Activated CD4-positive, alpha-beta T cell treated with anti-CD3 and anti-CD28 coated beads, Interleukin-2, amount 10 ng/mL, durations not matched to agents 24 days and 14 days (primary cell): ENCODE measurements at regions not wholly inside any gene's neighbourhood (a gene's known extent, or its start where the extent isn't known, plus 50 kb on each side); places are given as distances from the start of the nearest gene placed in this dataset.
"Not testable (repeated sequence)": the region's sequence is repeated elsewhere in the genome, so short reads cannot be mapped to it uniquely, and the experiment has no call there.

Experiments used
- DNase-seq: peaks from one replicate; pipeline ENCODE4 v3.0.0; 2022
- H3K27ac Mint-ChIP-seq: one replicate; pipeline ENCODE4 v1.8.0; 2022; ENCODE audit warnings: mild to moderate bottlenecking, mixed read lengths
- H3K27me3 Mint-ChIP-seq: one replicate; pipeline ENCODE4 v1.8.0; 2022; ENCODE audit warnings: mixed read lengths
- H3K36me3 Mint-ChIP-seq: one replicate; pipeline ENCODE4 v1.8.0; 2022; ENCODE audit warnings: low read depth, mild to moderate bottlenecking, mixed read lengths
- H3K4me1 Mint-ChIP-seq: one replicate; pipeline ENCODE4 v1.8.0; 2021; ENCODE audit warnings: mixed read lengths
- H3K4me3 Mint-ChIP-seq: one replicate; pipeline ENCODE4 v1.8.0; 2022; ENCODE audit warnings: mild to moderate bottlenecking, moderate library complexity, mixed read lengths
- H3K9me3 Mint-ChIP-seq: one replicate; pipeline ENCODE4 v1.8.0; 2021; ENCODE audit warnings: mixed read lengths
- intact Hi-C: fragments of 100-400 bp; cut with micrococcal nuclease; formaldehyde crosslinking; loops from one replicate; pipeline ENCODE4 v1.15.1; 2023

- no peaks in the 10 kb centered on the region for H3K9me3 Mint-ChIP-seq
- intact Hi-C loops: no loop called here
- no peak overlapping the region for H3K27ac Mint-ChIP-seq
- no peak overlapping the region for H3K4me3 Mint-ChIP-seq
- H3K4me1 Mint-ChIP-seq: no peaks in the 10 kb centered on the region
- no peak for DNase-seq
- no peaks in the 10 kb centered on the region for H3K27me3 Mint-ChIP-seq
- H3K36me3 Mint-ChIP-seq: no peaks in the 10 kb centered on the region
These were observed 127.3 kb upstream of the POU3F1 start for GRCh38 chr1:38173848-38174247.

- Mint-ChIP-seq H3K27me3 (no peaks in the 10 kb centered on the region), H3K4me3 (no peak overlapping the region), H3K36me3 (no peaks in the 10 kb centered on the region), H3K27ac (no peak overlapping the region), H3K9me3 (no peaks in the 10 kb centered on the region), H3K4me1 (no peaks in the 10 kb centered on the region)
- intact Hi-C loops: no loop called here
- DNase-seq: no peak
These were observed 126.7 kb upstream of the POU3F1 start for GRCh38 chr1:38173157-38173831.

DNA sequence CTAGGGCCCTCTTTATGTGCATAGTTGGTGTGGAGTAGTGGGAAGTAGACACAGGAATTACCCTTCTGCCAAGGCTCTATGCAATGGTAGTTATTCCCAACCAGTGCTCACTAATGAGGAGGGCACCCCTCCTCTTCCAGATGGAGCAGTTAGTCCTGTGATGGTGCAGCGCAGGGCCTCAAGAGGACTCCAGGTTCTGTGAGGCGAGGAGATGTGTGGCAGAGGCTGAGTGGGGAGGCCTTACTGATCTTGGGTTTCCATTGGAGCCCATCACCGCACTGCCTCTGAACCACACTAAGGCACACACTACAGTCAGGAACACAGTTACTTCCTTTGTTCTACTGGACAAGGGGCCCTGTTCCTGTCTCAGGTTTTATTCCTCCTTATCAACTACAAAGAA, 122.5 kb upstream of the POU3F1 start:
- Mint-ChIP-seq H3K27ac (no peak overlapping the region), H3K4me1 (no peaks in the 10 kb centered on the region), H3K27me3 (peaks cover 3% of the 10 kb centered on the region), H3K9me3 (no peaks in the 10 kb centered on the region), H3K4me3 (no peak overlapping the region), H3K36me3 (no peaks in the 10 kb centered on the region)
- intact Hi-C loops: no loop called here
- DNase-seq: no peak

DNA sequence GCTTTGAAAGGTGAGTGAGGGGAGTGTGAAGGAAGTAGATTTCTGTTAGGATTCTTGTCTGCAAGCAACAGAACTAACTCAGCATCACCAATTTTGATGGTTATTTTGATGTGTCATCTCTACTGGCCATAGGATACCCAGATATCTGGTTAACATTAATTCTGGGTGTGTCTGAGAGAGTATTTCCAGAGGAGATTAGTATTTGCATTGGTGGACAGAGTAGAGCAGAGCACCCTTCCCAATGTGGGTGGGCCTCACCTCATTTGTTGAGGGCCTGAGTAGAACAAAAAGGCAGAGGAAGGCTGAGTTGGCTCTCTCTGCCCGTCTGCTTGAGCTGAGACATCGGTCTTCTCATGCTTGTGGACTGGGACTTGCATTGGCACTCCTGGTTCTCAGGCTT, 121.8 kb upstream of the POU3F1 start:
- no peak overlapping the region for H3K27ac Mint-ChIP-seq
- H3K4me1 Mint-ChIP-seq: no peaks in the 10 kb centered on the region
- no peak for DNase-seq
- intact Hi-C loops: no loop called here
- H3K36me3 Mint-ChIP-seq: no peaks in the 10 kb centered on the region
- no peak overlapping the region for H3K4me3 Mint-ChIP-seq
- H3K27me3 Mint-ChIP-seq: peaks cover 3% of the 10 kb centered on the region
- no peaks in the 10 kb centered on the region for H3K9me3 Mint-ChIP-seq

- H3K27me3 Mint-ChIP-seq: peaks cover 3% of the 10 kb centered on the region
- no peaks in the 10 kb centered on the region for H3K36me3 Mint-ChIP-seq
These were observed 119.9 kb upstream of the POU3F1 start for GRCh38 chr1:38166461-38166860.

GRCh38 chr1:38153778-38154470, 107.3 kb upstream of the POU3F1 start:
- Mint-ChIP-seq H3K4me3 (no peak overlapping the region), H3K27ac (no peak overlapping the region), H3K4me1 (no peaks in the 10 kb centered on the region), H3K36me3 (no peaks in the 10 kb centered on the region), H3K9me3 (no peaks in the 10 kb centered on the region), H3K27me3 (peaks cover 4% of the 10 kb centered on the region)
- DNase-seq: no peak
- intact Hi-C loops: no loop called here

More at GRCh38 chr1:38166461-38166860, 119.9 kb upstream of the POU3F1 start:
- H3K4me1 Mint-ChIP-seq: no peaks in the 10 kb centered on the region
- H3K27ac Mint-ChIP-seq: no peak overlapping the region
- H3K4me3 Mint-ChIP-seq: no peak overlapping the region
- no peak for DNase-seq
- intact Hi-C loops: no loop called here
- H3K9me3 Mint-ChIP-seq: no peaks in the 10 kb centered on the region

DNA sequence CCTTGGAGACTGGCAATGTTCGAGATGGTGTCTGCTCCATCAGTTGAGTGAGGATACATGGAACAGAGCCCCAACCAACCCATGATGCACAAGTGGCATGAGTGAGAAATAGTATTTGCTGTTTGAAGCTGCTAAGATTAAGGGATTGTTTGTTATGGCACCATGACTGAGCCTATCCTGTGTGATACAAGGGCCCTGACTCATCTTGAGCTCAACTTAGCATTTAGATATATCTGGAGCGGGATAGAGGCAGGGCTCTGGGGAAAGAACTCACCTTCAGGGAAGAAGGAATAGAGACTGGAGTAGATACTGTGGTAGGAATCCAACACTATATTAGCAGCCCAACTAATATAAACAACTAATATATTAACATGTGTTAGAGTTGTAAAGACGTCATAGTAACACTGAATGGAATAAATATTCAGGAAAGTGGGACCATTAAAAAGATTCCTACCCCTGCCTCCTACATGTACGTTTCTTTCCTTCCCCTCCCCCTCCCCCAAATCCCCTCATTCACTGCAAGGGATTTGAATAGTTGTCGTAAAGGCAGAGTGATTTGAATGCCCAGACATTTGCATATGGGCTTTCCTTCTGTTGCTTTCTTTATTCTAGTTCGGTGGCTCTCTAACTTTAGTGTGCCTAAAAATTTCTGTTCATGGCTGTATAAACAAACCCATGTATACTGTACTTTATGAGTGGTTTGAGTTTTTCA, 106.6 kb upstream of the POU3F1 start:
- intact Hi-C loops: no loop called here
- Mint-ChIP-seq H3K27me3 (peaks cover 4% of the 10 kb centered on the region), H3K9me3 (no peaks in the 10 kb centered on the region), H3K4me1 (no peaks in the 10 kb centered on the region), H3K27ac (no peak overlapping the region), H3K36me3 (no peaks in the 10 kb centered on the region), H3K4me3 (no peak overlapping the region)
- DNase-seq: no peak

DNA sequence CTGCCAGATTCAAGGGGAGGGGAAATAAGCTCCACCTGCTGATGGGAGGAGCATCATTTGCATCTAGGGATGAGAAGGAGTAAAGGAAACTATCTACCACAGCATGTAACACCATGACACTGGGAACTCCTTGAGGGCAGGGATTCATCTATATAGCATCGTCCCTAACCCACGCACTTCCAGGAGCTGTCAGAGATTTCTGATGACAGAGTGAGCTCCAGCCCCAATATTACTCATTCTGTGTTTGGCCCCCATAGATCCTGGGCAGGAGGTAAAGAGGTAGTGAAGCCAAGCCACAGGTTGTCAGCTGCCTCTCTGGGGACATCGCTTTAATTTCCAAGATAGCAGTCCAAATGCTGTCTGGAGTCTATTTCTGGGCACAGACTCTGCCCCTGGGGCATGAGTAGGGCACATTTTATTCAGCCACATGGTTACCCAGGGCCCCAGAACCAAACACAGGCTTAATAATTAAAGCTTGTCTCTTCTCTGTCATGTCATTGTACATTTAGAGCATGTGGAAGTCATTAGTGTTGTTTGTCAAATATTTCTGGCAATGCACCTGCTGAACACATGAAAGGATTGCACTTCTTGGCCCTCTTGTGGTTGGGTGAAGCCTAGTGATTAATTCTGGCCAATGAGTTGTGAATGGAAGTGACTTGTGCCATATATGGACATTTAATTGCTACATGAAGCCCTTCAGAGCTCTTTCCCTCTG, 105.9 kb upstream of the POU3F1 start:
- Mint-ChIP-seq H3K4me3 (no peak overlapping the region), H3K9me3 (no peaks in the 10 kb centered on the region), H3K36me3 (no peaks in the 10 kb centered on the region), H3K27ac (no peak overlapping the region), H3K4me1 (no peaks in the 10 kb centered on the region), H3K27me3 (peaks cover 4% of the 10 kb centered on the region)
- intact Hi-C loops: no loop called here
- no peak for DNase-seq

DNA sequence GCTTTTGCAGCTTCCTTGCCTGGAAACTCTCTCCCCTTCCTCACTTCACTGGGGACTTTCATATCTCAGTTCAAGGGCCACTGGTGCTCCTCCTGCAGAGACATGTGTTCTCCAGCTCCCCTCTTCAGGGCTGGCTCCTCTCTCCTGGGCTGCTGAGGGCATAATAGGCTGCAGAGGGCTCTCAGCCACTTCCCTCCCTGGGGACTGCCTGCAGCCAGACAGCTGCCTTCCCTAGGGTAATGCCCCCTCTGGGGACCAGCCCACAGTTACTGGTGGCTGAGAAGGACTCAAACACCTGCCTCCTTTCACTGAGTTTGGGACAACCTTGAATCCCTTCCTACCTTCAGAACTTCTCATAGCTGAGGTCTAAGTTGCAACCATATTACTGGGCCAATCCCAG, 104.8 kb upstream of the POU3F1 start:
- DNase-seq: no peak
- intact Hi-C loops: no loop called here
- H3K27me3 Mint-ChIP-seq: peaks cover 4% of the 10 kb centered on the region
- H3K36me3 Mint-ChIP-seq: no peaks in the 10 kb centered on the region
- H3K4me1 Mint-ChIP-seq: no peaks in the 10 kb centered on the region
- H3K27ac Mint-ChIP-seq: no peak overlapping the region
- no peaks in the 10 kb centered on the region for H3K9me3 Mint-ChIP-seq
- no peak overlapping the region for H3K4me3 Mint-ChIP-seq

DNA sequence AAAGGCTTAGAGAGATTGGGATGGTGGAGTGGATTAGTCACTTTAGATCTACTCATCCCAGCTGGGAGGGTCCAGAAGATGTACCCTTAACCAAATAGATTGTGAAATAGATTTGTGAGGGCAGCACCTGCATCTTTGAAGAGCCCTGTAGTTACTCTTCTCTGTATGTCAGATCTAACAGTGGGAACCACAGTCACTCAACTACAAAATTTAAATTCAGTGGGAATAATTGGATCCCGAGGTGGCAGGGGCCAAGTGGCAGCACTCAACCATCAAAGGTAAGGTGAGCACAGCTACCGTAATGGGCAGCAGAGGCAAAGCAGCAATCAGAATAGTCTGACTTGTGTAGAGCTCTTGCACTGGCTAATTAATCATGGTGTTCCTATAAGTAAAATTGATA, 99.5 kb upstream of the POU3F1 start:
- not testable (repeated sequence) for H3K36me3 Mint-ChIP-seq

DNA sequence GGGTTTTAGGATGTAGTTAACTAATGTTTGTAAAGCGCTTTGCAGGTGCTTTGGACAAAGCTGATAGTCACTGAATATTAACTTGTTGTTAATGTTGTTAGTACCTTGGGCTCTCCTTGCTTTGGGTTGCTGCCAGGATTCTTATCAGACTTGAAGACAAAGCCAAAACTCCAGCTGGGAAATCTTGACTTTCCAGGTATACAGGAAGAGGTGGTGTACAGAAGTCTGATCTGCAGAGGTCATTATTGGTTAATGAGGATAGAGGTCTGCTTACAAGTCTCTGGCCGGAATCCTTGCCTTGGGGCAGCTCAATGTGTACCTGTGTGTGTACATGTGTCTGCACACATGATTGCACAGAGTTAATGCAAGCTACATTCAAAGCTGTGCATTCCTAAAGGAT, 96.0 kb upstream of the POU3F1 start:
- no peaks in the 10 kb centered on the region for H3K4me1 Mint-ChIP-seq
- H3K36me3 Mint-ChIP-seq: no peaks in the 10 kb centered on the region
- no peak for DNase-seq
- H3K4me3 Mint-ChIP-seq: no peak overlapping the region
- H3K27ac Mint-ChIP-seq: no peak overlapping the region
- H3K9me3 Mint-ChIP-seq: peaks cover 5% of the 10 kb centered on the region
- intact Hi-C loops: no loop called here
- peaks cover 47% of the 10 kb centered on the region for H3K27me3 Mint-ChIP-seq

More for the DNA sequence above, 99.5 kb upstream of the POU3F1 start:
- DNase-seq, H3K4me1 Mint-ChIP-seq, H3K27ac Mint-ChIP-seq, intact Hi-C loops, H3K4me3 Mint-ChIP-seq, H3K9me3 Mint-ChIP-seq: not testable (repeated sequence)
- H3K27me3 Mint-ChIP-seq: peaks cover 27% of the 10 kb centered on the region

GRCh38 chr1:38141483-38141882, 94.9 kb upstream of the POU3F1 start:
- H3K27ac Mint-ChIP-seq: no peak overlapping the region
- H3K9me3 Mint-ChIP-seq: peaks cover 5% of the 10 kb centered on the region
- no peak overlapping the region for H3K4me3 Mint-ChIP-seq
- no peaks in the 10 kb centered on the region for H3K4me1 Mint-ChIP-seq
- intact Hi-C loops: no loop called here
- DNase-seq: no peak
- no peaks in the 10 kb centered on the region for H3K36me3 Mint-ChIP-seq
- peaks cover 56% of the 10 kb centered on the region for H3K27me3 Mint-ChIP-seq

DNA sequence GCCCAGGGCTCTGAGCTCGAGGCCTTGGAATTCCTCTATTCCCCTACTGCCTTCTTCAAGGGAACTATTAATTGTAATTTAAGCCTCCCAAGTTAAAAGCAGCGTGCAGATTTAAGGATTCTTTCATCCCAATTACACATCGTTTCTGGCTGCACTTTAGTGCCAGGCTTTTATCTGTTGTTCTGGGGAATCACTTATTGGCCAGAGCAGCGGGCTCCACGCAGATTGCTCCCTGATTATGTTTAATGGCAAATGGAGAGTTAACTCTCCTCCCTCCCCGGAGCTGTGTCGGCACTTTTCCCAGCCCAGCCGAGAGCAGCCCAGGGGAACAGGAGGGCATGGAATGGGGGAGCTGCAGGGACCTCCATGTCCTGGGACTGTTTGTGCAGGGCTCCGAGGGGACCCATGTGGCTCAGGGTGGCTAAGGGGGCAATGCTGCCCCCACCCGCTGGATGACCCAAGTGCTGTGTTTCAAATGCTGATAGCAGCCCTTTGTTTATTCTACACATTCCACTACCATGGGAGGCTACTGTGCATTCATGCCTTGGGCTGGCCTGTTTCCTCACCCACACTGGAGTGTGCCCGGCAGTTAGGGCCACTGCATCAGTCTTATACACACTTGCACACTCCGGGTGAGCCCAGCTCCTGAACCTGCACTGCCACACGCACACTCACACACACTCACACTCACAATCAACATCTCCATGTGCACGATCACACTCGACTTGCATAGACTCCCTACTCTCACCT, 93.3 kb upstream of the POU3F1 start:
- DNase-seq: no peak
- no peaks in the 10 kb centered on the region for H3K4me1 Mint-ChIP-seq
- no peak overlapping the region for H3K4me3 Mint-ChIP-seq
- H3K36me3 Mint-ChIP-seq: no peaks in the 10 kb centered on the region
- no peaks in the 10 kb centered on the region for H3K9me3 Mint-ChIP-seq
- no peak overlapping the region for H3K27ac Mint-ChIP-seq
- intact Hi-C loops: no loop called here
- H3K27me3 Mint-ChIP-seq: peaks cover 67% of the 10 kb centered on the region
